Thoracic aorta (tissue), 2 donors: ENCODE measurements at regions not wholly inside any gene's neighbourhood (a gene's known extent, or its start where the extent isn't known, plus 50 kb on each side); places are given as distances from the start of the nearest gene placed in this dataset.

Source experiments
- ATAC-seq: fragments of 150-250 bp; one replicate; pipeline ENCODE4 v1.8.0; 2017; ENCODE audit warnings: low read depth; ENCODE audit not compliant: insufficient number of reproducible peaks, low FRiP score
- DNase-seq: peaks from one replicate; pipeline ENCODE4 v3.0.0-alpha.2; 2020; ENCODE audit warnings: low spot score
- H3K27ac ChIP-seq, 2 donors: fragments of 200-600 bp; sonication (generic); 1 replicate in 1 of 2; 2 replicates in 1 of 2; pipeline ENCODE4 v1.5.1; 2016; ENCODE audit warnings: mild to moderate bottlenecking in 2 of 2, moderate library complexity in 2 of 2
- H3K27me3 ChIP-seq: fragments of 200-600 bp; sonication (generic); replicated peaks from 2 replicates; pipeline ENCODE4 v1.6.0; 2016; ENCODE audit warnings: mild to moderate bottlenecking; ENCODE audit not compliant: insufficient read depth
- H3K36me3 ChIP-seq: fragments of 200-600 bp; sonication (generic); one replicate; pipeline ENCODE4 v1.5.1; 2016
- H3K4me1 ChIP-seq, 2 donors: fragments of 200-600 bp; sonication (generic); 1 replicate in 1 of 2; 2 replicates in 1 of 2; pipeline versions ENCODE4 v1.5.1 to v1.6.0; 2016; ENCODE audit warnings: low read depth in 2 of 2, mild to moderate bottlenecking in 1 of 2; ENCODE audit not compliant: control insufficient read depth in 1 of 2
- H3K4me3 ChIP-seq: fragments of 200-600 bp; sonication (generic); 2 replicates; pipeline ENCODE4 v1.5.1; 2016; ENCODE audit warnings: mild to moderate bottlenecking
- H3K9me3 ChIP-seq: fragments of 200-600 bp; sonication (generic); 2 replicates; pipeline ENCODE4 v1.5.1; 2016
- CTCF ChIP-seq: fragments of 200-600 bp; sonication (generic); IDR thresholded peaks from one replicate; pipeline ENCODE4 v1.5.1; 2019; ENCODE audit warnings: antibody characterized with exemption

- H3K9me3 ChIP-seq = no peaks in the 10 kb centered on the region
- no peak for ATAC-seq
- no peak for DNase-seq
- no peaks in the 10 kb centered on the region for H3K36me3 ChIP-seq
- H3K27ac ChIP-seq = no peak overlapping the region
- no peaks in the 10 kb centered on the region for H3K27me3 ChIP-seq
- H3K4me1 ChIP-seq = no peaks in the 10 kb centered on the region
- TF ChIP-seq CTCF = no peak
- no peak overlapping the region for H3K4me3 ChIP-seq
Observed at GRCh38 chr17:34485999-34486398, 93.4 kb upstream of the TMEM132E start.

DNA sequence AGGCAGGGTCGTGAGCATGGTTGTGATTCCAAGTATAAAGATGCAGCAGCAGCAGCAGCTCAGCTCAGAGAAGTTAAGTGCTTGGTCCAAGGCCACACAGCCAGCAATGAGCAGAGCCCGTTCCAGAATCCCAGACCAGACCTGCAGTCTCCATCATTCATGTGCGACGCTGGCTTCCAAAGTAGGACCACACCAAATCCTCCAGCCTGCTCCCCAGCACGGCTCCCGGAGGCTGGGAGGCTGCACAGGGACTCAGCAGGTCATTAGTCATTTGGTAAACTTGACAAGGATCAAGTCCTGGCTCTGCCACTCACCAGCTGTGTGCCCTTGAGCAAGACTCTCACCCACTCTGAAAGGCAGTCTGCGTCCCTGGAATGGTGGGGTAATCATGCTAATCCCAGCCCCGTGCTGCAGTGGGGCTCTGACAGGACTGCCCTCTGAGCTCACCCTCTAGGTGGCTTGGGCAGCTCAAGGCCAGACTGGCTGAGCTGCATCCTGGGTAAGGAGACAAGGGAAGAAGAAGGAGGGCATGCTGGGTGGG is 95.1 kb upstream of the TMEM132E start:
- no peak for DNase-seq

DNA sequence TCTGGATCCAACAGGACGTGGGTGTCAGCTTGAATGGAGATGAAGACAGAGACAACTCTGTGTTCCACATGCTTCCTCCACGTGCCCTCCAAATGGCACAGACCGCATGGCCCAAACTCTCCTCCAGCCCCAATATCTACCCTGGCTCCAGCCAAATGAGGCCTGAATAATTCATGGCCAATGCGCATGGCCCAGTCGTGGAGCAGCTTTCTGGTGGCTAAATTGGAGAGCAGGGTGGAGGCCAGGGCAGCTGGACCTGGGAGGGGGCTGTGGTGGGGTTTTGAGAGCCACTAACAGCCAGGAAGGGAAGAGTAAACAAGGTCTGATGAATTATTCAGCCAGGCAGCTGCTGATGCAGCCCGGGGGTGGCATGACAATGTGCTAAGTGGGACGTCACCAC is 96.7 kb upstream of the TMEM132E start:
- Histone ChIP-seq H3K9me3 (no peaks in the 10 kb centered on the region), H3K4me3 (no peak overlapping the region), H3K36me3 (no peaks in the 10 kb centered on the region), H3K27ac (no peak overlapping the region), H3K27me3 (no peaks in the 10 kb centered on the region), H3K4me1 (no peaks in the 10 kb centered on the region)
- no peak for ATAC-seq
- no peak for TF ChIP-seq CTCF
- no peak for DNase-seq

More for the DNA sequence above, 95.1 kb upstream of the TMEM132E start:
- Histone ChIP-seq H3K36me3 (no peaks in the 10 kb centered on the region), H3K4me3 (no peak overlapping the region), H3K9me3 (no peaks in the 10 kb centered on the region), H3K27me3 (no peaks in the 10 kb centered on the region), H3K27ac (no peak overlapping the region), H3K4me1 (no peaks in the 10 kb centered on the region)
- ATAC-seq = no peak
- no peak for TF ChIP-seq CTCF

GRCh38 chr17:34481779-34482178 is 97.6 kb upstream of the TMEM132E start:
- Histone ChIP-seq H3K27ac (no peak overlapping the region), H3K36me3 (no peaks in the 10 kb centered on the region), H3K4me1 (no peaks in the 10 kb centered on the region), H3K4me3 (no peak overlapping the region), H3K9me3 (no peaks in the 10 kb centered on the region), H3K27me3 (no peaks in the 10 kb centered on the region)
- ATAC-seq = no peak
- TF ChIP-seq CTCF = no peak
- no peak for DNase-seq

GRCh38 chr17:34479371-34479770 is 100.0 kb upstream of the TMEM132E start:
- Histone ChIP-seq H3K9me3 (no peaks in the 10 kb centered on the region), H3K4me3 (no peak overlapping the region), H3K4me1 (no peaks in the 10 kb centered on the region), H3K27ac (no peak overlapping the region), H3K36me3 (no peaks in the 10 kb centered on the region), H3K27me3 (no peaks in the 10 kb centered on the region)
- TF ChIP-seq CTCF = no peak
- DNase-seq (no peak), ATAC-seq (no peak)
